Astrocyte (in vitro differentiated cells and primary cell): ENCODE measurements at regions not wholly inside any gene's neighbourhood (a gene's known extent, or its start where the extent isn't known, plus 50 kb on each side); places are given as distances from the start of the nearest gene placed in this dataset.

ENCODE experiments used
- CTCF ChIP-seq: IDR thresholded peaks from 2 replicates; pipeline ENCODE4 v1.5.1; 2011; ENCODE audit warnings: low read depth, mild to moderate bottlenecking, inconsistent platforms, low read length, moderate library complexity; ENCODE audit not compliant: insufficient read depth
- EZH2 ChIP-seq: IDR thresholded peaks from 2 replicates; pipeline ENCODE4 v1.6.1; 2012; ENCODE audit warnings: mild to moderate bottlenecking, low read length, inconsistent platforms; ENCODE audit not compliant: insufficient read depth

- TF ChIP-seq CTCF (no peak), EZH2 (no peak)
These were observed 345.6 kb downstream of the NPHP4 start for GRCh38 chr1:5646486-5647149.
